CD8-positive, alpha-beta memory T cell (primary cell): ENCODE measurements at regions not wholly inside any gene's neighbourhood (a gene's known extent, or its start where the extent isn't known, plus 50 kb on each side); places are given as distances from the start of the nearest gene placed in this dataset.

Source experiments
- CTCF ChIA-PET: fragments of 350-600 bp; sonication (Branson Sonifier 250); formaldehyde crosslinking; loops from one replicate; lab custom pipeline; 2021; ENCODE audit warnings: antibody characterized with exemption; lab: Charles Lee
- POLR2A ChIA-PET: fragments of 350-600 bp; sonication (Branson Sonifier 250); formaldehyde crosslinking; loops from one replicate; lab custom pipeline; 2021; ENCODE audit warnings: antibody characterized with exemption; lab: Charles Lee
- DNase-seq, 5 donors: peaks; one replicate each; pipeline versions ENCODE4 v3.0.0 to v3.0.0-alpha.2; 2020 to 2022; ENCODE audit warnings: mixed read lengths in 1 of 5
- H3K27ac ChIP-seq: one replicate; pipeline ENCODE4 v1.7.0; 2013; ENCODE audit warnings: low read depth, mild to moderate bottlenecking, low read length, moderate library complexity
- H3K27me3 ChIP-seq: 2 replicates; pipeline ENCODE4 v1.7.0; 2013; ENCODE audit warnings: low read length, mild to moderate bottlenecking; ENCODE audit not compliant: insufficient read depth, poor library complexity, severe bottlenecking
- H3K36me3 ChIP-seq: 2 replicates; pipeline ENCODE4 v1.7.0; 2013; ENCODE audit warnings: mild to moderate bottlenecking, low read length, moderate library complexity; ENCODE audit not compliant: insufficient read depth
- H3K4me1 ChIP-seq: 2 replicates; pipeline ENCODE4 v1.7.0; 2013; ENCODE audit warnings: mild to moderate bottlenecking, low read length, moderate library complexity; ENCODE audit not compliant: insufficient read depth
- H3K4me3 ChIP-seq: 2 replicates; pipeline ENCODE4 v1.7.0; 2013; ENCODE audit warnings: mild to moderate bottlenecking, low read length
- H3K9me3 ChIP-seq: 2 replicates; pipeline ENCODE4 v1.7.0; 2013; ENCODE audit warnings: mild to moderate bottlenecking, low read length
- H3K27ac Mint-ChIP-seq, 8 donors: one replicate each; pipeline ENCODE4 v1.8.0; 2020 to 2021; ENCODE audit warnings: mixed read lengths in 8 of 8, mild to moderate bottlenecking in 6 of 8, inconsistent platforms in 3 of 8, moderate library complexity in 3 of 8
- H3K27me3 Mint-ChIP-seq, 2 donors: one replicate each; pipeline ENCODE4 v1.8.0; 2020 to 2021; ENCODE audit warnings: mixed read lengths in 2 of 2, mild to moderate bottlenecking in 1 of 2, moderate library complexity in 1 of 2
- H3K36me3 Mint-ChIP-seq, 3 donors: one replicate each; pipeline ENCODE4 v1.8.0; 2020 to 2021; ENCODE audit warnings: mixed read lengths in 3 of 3, inconsistent platforms in 1 of 3, mild to moderate bottlenecking in 1 of 3
- H3K4me1 Mint-ChIP-seq, 3 donors: one replicate each; pipeline ENCODE4 v1.8.0; 2020 to 2021; ENCODE audit warnings: mixed read lengths in 3 of 3, inconsistent platforms in 1 of 3, mild to moderate bottlenecking in 1 of 3
- H3K4me3 Mint-ChIP-seq, 7 donors: one replicate each; pipeline ENCODE4 v1.8.0; 2020 to 2021; ENCODE audit warnings: mixed read lengths in 7 of 7, mild to moderate bottlenecking in 6 of 7, moderate library complexity in 4 of 7, inconsistent platforms in 2 of 7
- H3K9me3 Mint-ChIP-seq, 5 donors: one replicate each; pipeline ENCODE4 v1.8.0; 2020 to 2022; ENCODE audit warnings: mixed read lengths in 5 of 5, mild to moderate bottlenecking in 3 of 5, moderate library complexity in 2 of 5, inconsistent platforms in 1 of 5

GRCh38 chr2:163467251-163467630, 268.6 kb downstream of the FIGN start:
- Mint-ChIP-seq H3K4me3 (no peak overlapping the region), H3K36me3 (no peaks in the 10 kb centered on the region), H3K9me3 (peaks cover 4 to 11% (median 7%) of the 10 kb centered on the region in 5 donors), H3K4me1 (no peaks in the 10 kb centered on the region), H3K27ac (no peak overlapping the region), H3K27me3 (no peaks in the 10 kb centered on the region)
- POLR2A ChIA-PET = no interaction called here
- H3K4me3 ChIP-seq = no peak overlapping the region
- no peak for DNase-seq
- CTCF ChIA-PET = no interaction called here
- H3K9me3 ChIP-seq = no peaks in the 10 kb centered on the region
- H3K27ac ChIP-seq = no peak overlapping the region
- no peaks in the 10 kb centered on the region for H3K36me3 ChIP-seq
- H3K4me1 ChIP-seq = no peaks in the 10 kb centered on the region
- H3K27me3 ChIP-seq = no peaks in the 10 kb centered on the region

GRCh38 chr2:163466331-163467250, 269.2 kb downstream of the FIGN start:
- Histone ChIP-seq H3K27ac (no peak overlapping the region), H3K4me3 (no peak overlapping the region), H3K36me3 (no peaks in the 10 kb centered on the region), H3K27me3 (no peaks in the 10 kb centered on the region), H3K4me1 (no peaks in the 10 kb centered on the region), H3K9me3 (no peaks in the 10 kb centered on the region)
- Mint-ChIP-seq H3K27me3 (no peaks in the 10 kb centered on the region), H3K4me1 (no peaks in the 10 kb centered on the region), H3K9me3 (peaks cover 4 to 10% (median 7%) of the 10 kb centered on the region in 5 donors), H3K27ac (peak overlapping the region in 1 of 8 donors; percentile 70), H3K36me3 (no peaks in the 10 kb centered on the region), H3K4me3 (no peak overlapping the region)
- CTCF ChIA-PET = no interaction called here
- POLR2A ChIA-PET = no interaction called here
- no peak for DNase-seq

- Mint-ChIP-seq H3K27me3 (no peaks in the 10 kb centered on the region), H3K4me3 (no peak overlapping the region), H3K9me3 (peaks cover 4 to 10% (median 7%) of the 10 kb centered on the region in 5 donors), H3K27ac (no peak overlapping the region), H3K4me1 (no peaks in the 10 kb centered on the region), H3K36me3 (no peaks in the 10 kb centered on the region)
- POLR2A ChIA-PET = no interaction called here
- Histone ChIP-seq H3K27ac (no peak overlapping the region), H3K9me3 (no peaks in the 10 kb centered on the region), H3K36me3 (no peaks in the 10 kb centered on the region), H3K4me3 (no peak overlapping the region), H3K4me1 (no peaks in the 10 kb centered on the region), H3K27me3 (no peaks in the 10 kb centered on the region)
- CTCF ChIA-PET = no interaction called here
- no peak for DNase-seq
Measured at GRCh38 chr2:163465440-163465839, 270.4 kb downstream of the FIGN start.

GRCh38 chr2:163463411-163463810, 272.4 kb downstream of the FIGN start:
- H3K4me1 ChIP-seq = no peaks in the 10 kb centered on the region
- Mint-ChIP-seq H3K9me3 (peaks cover 0 to 11% (median 5%) of the 10 kb centered on the region in 5 donors), H3K4me1 (no peaks in the 10 kb centered on the region), H3K27ac (no peak overlapping the region), H3K36me3 (no peaks in the 10 kb centered on the region), H3K27me3 (no peaks in the 10 kb centered on the region), H3K4me3 (no peak overlapping the region)
- H3K4me3 ChIP-seq = no peak overlapping the region
- ChIA-PET POLR2A (no interaction called here), CTCF (no interaction called here)
- no peaks in the 10 kb centered on the region for H3K9me3 ChIP-seq
- DNase-seq = no peak
- H3K27me3 ChIP-seq = no peaks in the 10 kb centered on the region
- no peak overlapping the region for H3K27ac ChIP-seq
- H3K36me3 ChIP-seq = no peaks in the 10 kb centered on the region

- H3K4me3 ChIP-seq = no peak overlapping the region
- DNase-seq = no peak
- Mint-ChIP-seq H3K36me3 (no peaks in the 10 kb centered on the region), H3K9me3 (peaks cover 0 to 11% (median 5%) of the 10 kb centered on the region in 5 donors), H3K4me1 (no peaks in the 10 kb centered on the region), H3K27ac (no peak overlapping the region), H3K27me3 (no peaks in the 10 kb centered on the region), H3K4me3 (no peak overlapping the region)
- no peaks in the 10 kb centered on the region for H3K36me3 ChIP-seq
- H3K9me3 ChIP-seq = no peaks in the 10 kb centered on the region
- no peaks in the 10 kb centered on the region for H3K27me3 ChIP-seq
- no peaks in the 10 kb centered on the region for H3K4me1 ChIP-seq
- POLR2A ChIA-PET = no interaction called here
- CTCF ChIA-PET = no interaction called here
- H3K27ac ChIP-seq = no peak overlapping the region
Measured at GRCh38 chr2:163462993-163463392, 272.8 kb downstream of the FIGN start.

GRCh38 chr2:163459986-163460385, 275.8 kb downstream of the FIGN start:
- H3K27me3 ChIP-seq = no peaks in the 10 kb centered on the region
- ChIA-PET CTCF (no interaction called here), POLR2A (no interaction called here)
- H3K36me3 ChIP-seq = no peaks in the 10 kb centered on the region
- no peaks in the 10 kb centered on the region for H3K9me3 ChIP-seq
- H3K27ac ChIP-seq = no peak overlapping the region
- no peak overlapping the region for H3K4me3 Mint-ChIP-seq
- no peaks in the 10 kb centered on the region for H3K4me1 Mint-ChIP-seq
- H3K36me3 Mint-ChIP-seq = no peaks in the 10 kb centered on the region
- H3K27me3 Mint-ChIP-seq = no peaks in the 10 kb centered on the region
- H3K4me3 ChIP-seq = no peak overlapping the region
- H3K9me3 Mint-ChIP-seq = peaks cover 0 to 13% (median 5%) of the 10 kb centered on the region in 5 donors
- no peak overlapping the region for H3K27ac Mint-ChIP-seq
- DNase-seq = no peak
- no peaks in the 10 kb centered on the region for H3K4me1 ChIP-seq

GRCh38 chr2:163456953-163457743, 278.7 kb downstream of the FIGN start:
- H3K9me3 Mint-ChIP-seq = peaks cover 0 to 21% (median 4%) of the 10 kb centered on the region in 5 donors
- H3K27me3 Mint-ChIP-seq = no peaks in the 10 kb centered on the region
- Histone ChIP-seq H3K36me3 (no peaks in the 10 kb centered on the region), H3K4me1 (no peaks in the 10 kb centered on the region), H3K9me3 (no peaks in the 10 kb centered on the region), H3K27me3 (no peaks in the 10 kb centered on the region), H3K27ac (no peak overlapping the region), H3K4me3 (no peak overlapping the region)
- DNase-seq = no peak
- no peak overlapping the region for H3K27ac Mint-ChIP-seq
- ChIA-PET CTCF (no interaction called here), POLR2A (no interaction called here)
- H3K4me1 Mint-ChIP-seq = no peaks in the 10 kb centered on the region
- no peaks in the 10 kb centered on the region for H3K36me3 Mint-ChIP-seq
- H3K4me3 Mint-ChIP-seq = no peak overlapping the region

GRCh38 chr2:163455815-163456214, 280.0 kb downstream of the FIGN start:
- H3K27ac ChIP-seq = no peak overlapping the region
- H3K27me3 Mint-ChIP-seq = no peaks in the 10 kb centered on the region
- no peaks in the 10 kb centered on the region for H3K4me1 ChIP-seq
- no peaks in the 10 kb centered on the region for H3K36me3 ChIP-seq
- no peaks in the 10 kb centered on the region for H3K9me3 ChIP-seq
- POLR2A ChIA-PET = no interaction called here
- H3K27ac Mint-ChIP-seq = no peak overlapping the region
- no peak overlapping the region for H3K4me3 ChIP-seq
- H3K4me1 Mint-ChIP-seq = no peaks in the 10 kb centered on the region
- no peak for DNase-seq
- no peaks in the 10 kb centered on the region for H3K27me3 ChIP-seq
- H3K9me3 Mint-ChIP-seq = peaks cover 0 to 25% (median 4%) of the 10 kb centered on the region in 5 donors
- H3K4me3 Mint-ChIP-seq = no peak overlapping the region
- H3K36me3 Mint-ChIP-seq = no peaks in the 10 kb centered on the region
- CTCF ChIA-PET = no interaction called here
